Breast epithelium (tissue), 4 donors: ENCODE measurements at regions not wholly inside any gene's neighbourhood (a gene's known extent, or its start where the extent isn't known, plus 50 kb on each side); places are given as distances from the start of the nearest gene placed in this dataset.

ENCODE experiments used
- DNase-seq, 2 donors: peaks; one replicate each; pipeline ENCODE4 v3.0.0-alpha.2; 2019; ENCODE audit warnings: low spot score in 2 of 2
- H3K27ac ChIP-seq, 2 donors: fragments of 200-600 bp; sonication (generic) in 1 of 2; one replicate each; pipeline ENCODE4 v1.5.1; 2016 to 2019; ENCODE audit warnings: mild to moderate bottlenecking in 1 of 2
- H3K27me3 ChIP-seq, 2 donors: fragments of 200-600 bp; sonication (generic) in 1 of 2; one replicate each; pipeline versions ENCODE4 v1.5.1 to v1.6.0; 2017 to 2019; ENCODE audit warnings: control low read depth in 1 of 2, mild to moderate bottlenecking in 1 of 2
- H3K36me3 ChIP-seq: fragments of 200-600 bp; one replicate; pipeline ENCODE4 v1.5.1; 2019
- H3K4me1 ChIP-seq, 2 donors: fragments of 200-600 bp; sonication (generic); one replicate each; pipeline ENCODE4 v1.5.1; 2016 to 2019; ENCODE audit warnings: control low read depth in 1 of 2
- H3K4me3 ChIP-seq, 3 donors: fragments of 200-600 bp; sonication (generic); 1 replicate in 2 of 3; 2 replicates in 1 of 3; pipeline ENCODE4 v1.5.1; 2016 to 2019; ENCODE audit warnings: mild to moderate bottlenecking in 3 of 3, moderate library complexity in 2 of 3
- H3K9me3 ChIP-seq, 2 donors: fragments of 200-600 bp; sonication (generic) in 1 of 2; one replicate each; pipeline ENCODE4 v1.5.1; 2016 to 2019; ENCODE audit warnings: control low read depth in 1 of 2
- CTCF ChIP-seq, 3 donors: fragments of 450-650 bp; IDR thresholded peaks; one replicate each; pipeline ENCODE4 v1.5.1; 2016 to 2017; ENCODE audit warnings: antibody characterized with exemption in 3 of 3, mild to moderate bottlenecking in 3 of 3, moderate library complexity in 3 of 3
- POLR2A ChIP-seq: fragments of 450-650 bp; IDR thresholded peaks from one replicate; pipeline ENCODE4 v1.6.1; 2016; ENCODE audit warnings: antibody characterized with exemption, mild to moderate bottlenecking, moderate library complexity
- POLR2AphosphoS5 ChIP-seq, 3 donors: sonication (generic); formaldehyde crosslinking; IDR thresholded peaks; one replicate each; pipeline ENCODE4 v1.6.1; 2017; ENCODE audit warnings: antibody characterized with exemption in 3 of 3
- intact Hi-C: fragments of 100-400 bp; cut with DNase I; formaldehyde crosslinking; loops from one replicate; pipeline ENCODE4 v1.15.1; 2023; ENCODE audit warnings: low total_unique reads

DNA sequence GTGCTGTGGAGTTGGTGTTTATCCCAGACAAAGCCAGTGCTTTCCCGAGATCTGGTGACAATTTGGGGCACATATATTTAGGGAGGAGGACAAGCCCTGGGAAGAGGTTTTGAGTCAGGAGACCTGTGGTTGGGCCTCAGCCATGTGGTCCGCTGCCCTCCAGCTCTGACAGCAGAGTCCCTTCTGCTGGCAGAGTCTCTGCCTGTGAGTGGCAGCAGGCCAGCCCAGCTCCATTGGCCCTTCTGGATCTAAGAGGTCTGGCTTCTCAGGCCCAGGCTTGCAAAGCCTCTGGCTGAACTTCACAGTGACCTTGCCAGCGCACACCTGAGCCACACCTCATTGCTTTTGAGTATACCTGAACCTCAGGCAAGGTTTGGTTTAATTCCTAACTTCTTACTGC is 115.3 kb downstream of the BCL2L11 start:
- Histone ChIP-seq H3K4me1 (no peaks in the 10 kb centered on the region), H3K27me3 (no peaks in the 10 kb centered on the region), H3K9me3 (no peaks in the 10 kb centered on the region), H3K4me3 (no peak overlapping the region), H3K27ac (peak overlapping the region; percentile 60 to 86), H3K36me3 (no peaks in the 10 kb centered on the region)
- peak in 1 of 2 donors; percentile 90 for DNase-seq
- TF ChIP-seq CTCF (IDR thresholded peaks at IDR 0.05) (no peak), POLR2AphosphoS5 (IDR thresholded peaks at IDR 0.05) (peak in 1 of 3 donors; percentile 33), POLR2A (no peak)
- intact Hi-C loops = no loop called here

GRCh38 chr2:111238296-111238695 is 117.6 kb downstream of the BCL2L11 start:
- Histone ChIP-seq H3K9me3 (no peaks in the 10 kb centered on the region), H3K36me3 (no peaks in the 10 kb centered on the region), H3K27ac (no peak overlapping the region), H3K4me1 (no peaks in the 10 kb centered on the region), H3K27me3 (no peaks in the 10 kb centered on the region), H3K4me3 (no peak overlapping the region)
- DNase-seq = no peak
- TF ChIP-seq CTCF (IDR thresholded peaks at IDR 0.05) (no peak), POLR2A (no peak), POLR2AphosphoS5 (IDR thresholded peaks at IDR 0.05) (no peak)
- intact Hi-C loops = no loop called here

- Histone ChIP-seq H3K4me1 (no peaks in the 10 kb centered on the region), H3K36me3 (no peaks in the 10 kb centered on the region), H3K27ac (no peak overlapping the region), H3K27me3 (no peaks in the 10 kb centered on the region), H3K4me3 (no peak overlapping the region), H3K9me3 (no peaks in the 10 kb centered on the region)
- intact Hi-C loops = no loop called here
- TF ChIP-seq CTCF (IDR thresholded peaks at IDR 0.05) (no peak), POLR2A (no peak), POLR2AphosphoS5 (IDR thresholded peaks at IDR 0.05) (no peak)
- DNase-seq = no peak
These were observed 118.4 kb downstream of the BCL2L11 start for GRCh38 chr2:111239107-111239506.

DNA sequence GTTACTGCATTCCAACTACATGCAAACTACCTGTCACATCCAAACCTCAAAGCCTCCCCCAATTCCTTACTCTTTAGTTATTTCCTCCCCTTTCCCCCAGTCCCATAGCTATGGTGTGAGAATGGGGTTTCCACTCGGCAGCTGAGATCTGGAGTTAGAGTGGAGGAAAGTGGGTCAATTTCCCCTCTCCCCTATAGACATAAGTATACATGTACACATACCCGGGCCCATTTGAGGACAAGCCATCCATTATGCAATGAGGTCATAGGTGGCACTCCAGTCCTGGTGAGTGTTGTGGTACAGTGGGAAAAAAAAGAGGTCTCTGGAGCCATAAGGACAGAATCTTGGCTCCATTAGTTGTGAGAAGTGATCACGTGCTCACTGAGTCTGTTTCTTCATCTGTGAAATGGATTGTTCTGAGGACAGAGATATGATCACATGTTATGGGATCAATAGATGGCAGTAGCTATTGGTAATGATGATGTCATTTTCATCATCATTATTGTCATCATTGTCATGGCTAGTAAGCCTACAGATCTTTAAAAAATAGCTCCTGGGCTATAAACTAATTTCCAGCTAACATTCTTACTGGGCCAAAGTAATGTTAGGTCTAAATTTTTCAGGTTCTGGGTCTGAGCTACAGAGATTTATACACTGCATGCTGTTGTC is 119.0 kb downstream of the BCL2L11 start:
- Histone ChIP-seq H3K4me3 (no peak overlapping the region), H3K36me3 (no peaks in the 10 kb centered on the region), H3K27me3 (no peaks in the 10 kb centered on the region), H3K9me3 (no peaks in the 10 kb centered on the region), H3K4me1 (no peaks in the 10 kb centered on the region), H3K27ac (no peak overlapping the region)
- no peak for TF ChIP-seq POLR2A
- no peak for TF ChIP-seq POLR2AphosphoS5 (IDR thresholded peaks at IDR 0.05)
- no peak for TF ChIP-seq CTCF (IDR thresholded peaks at IDR 0.05)
- intact Hi-C loops = no loop called here
- DNase-seq = no peak

DNA sequence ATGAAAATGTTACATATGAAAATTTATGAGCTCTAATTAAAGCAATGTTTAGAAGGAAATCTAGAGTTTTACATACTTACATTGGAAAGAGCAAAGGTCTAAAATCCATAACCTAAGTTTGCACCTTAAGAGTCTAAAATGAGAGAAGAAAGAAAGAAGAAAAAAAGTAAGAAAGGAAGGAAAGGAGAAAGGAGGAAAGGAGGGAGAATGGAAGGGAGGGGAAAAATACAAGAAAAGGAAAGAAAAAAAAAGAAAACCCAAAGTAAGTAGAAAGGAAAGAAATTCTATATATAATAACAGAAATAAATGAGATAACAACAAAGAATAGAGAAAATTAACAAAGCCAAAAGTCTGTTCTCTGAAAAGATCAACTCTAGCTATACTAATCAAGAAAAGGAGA is 122.6 kb downstream of the BCL2L11 start:
- intact Hi-C loops = no loop called here
- no peaks in the 10 kb centered on the region for H3K27me3 ChIP-seq
- H3K36me3 ChIP-seq = no peaks in the 10 kb centered on the region
- no peak for DNase-seq
- no peak for TF ChIP-seq POLR2A
- TF ChIP-seq CTCF (IDR thresholded peaks at IDR 0.05) = no peak
- no peak for TF ChIP-seq POLR2AphosphoS5 (IDR thresholded peaks at IDR 0.05)
- H3K4me3 ChIP-seq = no peak overlapping the region
- H3K4me1 ChIP-seq = no peaks in the 10 kb centered on the region
- H3K27ac ChIP-seq = no peak overlapping the region
- no peaks in the 10 kb centered on the region for H3K9me3 ChIP-seq
